H9 (cell line): ENCODE measurements at regions not wholly inside any gene's neighbourhood (a gene's known extent, or its start where the extent isn't known, plus 50 kb on each side); places are given as distances from the start of the nearest gene placed in this dataset.

ENCODE experiments used
- DNase-seq: peaks from one replicate; pipeline ENCODE4 v3.0.0-alpha.2; 2017
- H2AFZ ChIP-seq: one replicate; pipeline ENCODE4 v1.6.1; 2013; ENCODE audit warnings: mild to moderate bottlenecking, low read length, control low read depth, moderate library complexity
- H2AK5ac ChIP-seq: 2 replicates; pipeline ENCODE4 v1.6.1; 2013; ENCODE audit warnings: low read length, control low read depth, mixed read lengths; ENCODE audit not compliant: insufficient read length
- H2BK120ac ChIP-seq: one replicate; pipeline ENCODE4 v1.6.1; 2013; ENCODE audit warnings: low read depth, mild to moderate bottlenecking, low read length, control low read depth, inconsistent platforms; ENCODE audit not compliant: poor library complexity, severe bottlenecking
- H2BK12ac ChIP-seq: 2 replicates; pipeline ENCODE4 v1.6.1; 2013; ENCODE audit warnings: low read length, control low read depth, mixed read lengths, low read depth; ENCODE audit not compliant: insufficient read length
- H2BK15ac ChIP-seq: 2 replicates; pipeline ENCODE4 v1.6.1; 2013; ENCODE audit warnings: low read depth, low read length, control low read depth
- H2BK20ac ChIP-seq: one replicate; pipeline ENCODE4 v1.6.1; 2013; ENCODE audit warnings: low read depth, mild to moderate bottlenecking, low read length, control low read depth, inconsistent platforms; ENCODE audit not compliant: poor library complexity, severe bottlenecking
- H2BK5ac ChIP-seq: 2 replicates; pipeline ENCODE4 v1.6.1; 2013; ENCODE audit warnings: low read length, control low read depth, mixed read lengths; ENCODE audit not compliant: insufficient read length
- H3K14ac ChIP-seq: 2 replicates; pipeline ENCODE4 v1.6.1; 2013; ENCODE audit warnings: low read length, control low read depth; ENCODE audit not compliant: insufficient read depth
- H3K18ac ChIP-seq: 2 replicates; pipeline ENCODE4 v1.6.1; 2013; ENCODE audit warnings: low read depth, mild to moderate bottlenecking, mixed read lengths, low read length, control low read depth; ENCODE audit not compliant: insufficient read length
- H3K23ac ChIP-seq: 2 replicates; pipeline ENCODE4 v1.6.1; 2013; ENCODE audit warnings: low read length, control low read depth, mixed read lengths, low read depth; ENCODE audit not compliant: insufficient read length
- H3K23me2 ChIP-seq: 2 replicates; pipeline ENCODE4 v1.6.1; 2013; ENCODE audit warnings: low read depth, mild to moderate bottlenecking, mixed read lengths, low read length, control low read depth; ENCODE audit not compliant: insufficient read length, poor library complexity, severe bottlenecking
- H3K27ac ChIP-seq: 2 replicates; pipeline ENCODE4 v1.5.1; 2013; ENCODE audit warnings: low read length, control low read depth, mixed read lengths, low read depth; ENCODE audit not compliant: insufficient read length
- H3K27me3 ChIP-seq: 2 replicates; pipeline ENCODE4 v1.6.1; 2013; ENCODE audit warnings: low read length, control low read depth, inconsistent platforms; ENCODE audit not compliant: insufficient read depth
- H3K4ac ChIP-seq: 2 replicates; pipeline ENCODE4 v1.6.1; 2013; ENCODE audit warnings: low read depth, mild to moderate bottlenecking, control low read depth, inconsistent platforms, low read length, moderate library complexity
- H3K4me1 ChIP-seq: 2 replicates; pipeline ENCODE4 v1.6.1; 2013; ENCODE audit warnings: low read length, control low read depth, inconsistent platforms; ENCODE audit not compliant: insufficient read depth
- H3K4me2 ChIP-seq: 2 replicates; pipeline ENCODE4 v1.6.1; 2013; ENCODE audit warnings: low read length, control low read depth, mixed read lengths; ENCODE audit not compliant: insufficient read length, insufficient read depth
- H3K56ac ChIP-seq: 2 replicates; pipeline ENCODE4 v1.6.1; 2013; ENCODE audit warnings: low read depth, mild to moderate bottlenecking, mixed read lengths, low read length, control low read depth; ENCODE audit not compliant: insufficient read length
- H3K79me1 ChIP-seq: 2 replicates; pipeline ENCODE4 v1.6.1; 2013; ENCODE audit warnings: low read depth, mild to moderate bottlenecking, moderate library complexity, low read length, control low read depth, inconsistent platforms; ENCODE audit not compliant: insufficient read depth, poor library complexity, severe bottlenecking
- H3K79me2 ChIP-seq: 2 replicates; pipeline ENCODE4 v1.6.1; 2013; ENCODE audit warnings: low read length, control low read depth, inconsistent platforms; ENCODE audit not compliant: insufficient read depth
- H3K9ac ChIP-seq: 2 replicates; pipeline ENCODE4 v1.6.1; 2013; ENCODE audit warnings: low read length, control low read depth, mixed read lengths; ENCODE audit not compliant: insufficient read length; ENCODE audit errors: extremely low read depth
- H3K9me3 ChIP-seq: one replicate; pipeline ENCODE4 v1.6.1; 2013; ENCODE audit warnings: low read depth, low read length, inconsistent platforms; ENCODE audit not compliant: control insufficient read depth
- H3T11ph ChIP-seq: one replicate; pipeline ENCODE4 v1.6.1; 2013; ENCODE audit warnings: mild to moderate bottlenecking, low read length, control low read depth, inconsistent platforms
- H4K20me1 ChIP-seq: one replicate; pipeline ENCODE4 v1.6.1; 2013; ENCODE audit not compliant: control insufficient read depth, insufficient read length, insufficient read depth
- H4K5ac ChIP-seq: 2 replicates; pipeline ENCODE4 v1.6.1; 2013; ENCODE audit warnings: low read depth, mild to moderate bottlenecking, mixed read lengths, low read length, control low read depth; ENCODE audit not compliant: insufficient read length
- H4K8ac ChIP-seq: replicated peaks from 2 replicates; pipeline ENCODE4 v1.6.1; 2013; ENCODE audit warnings: low read length, control low read depth, mixed read lengths, low read depth; ENCODE audit not compliant: insufficient read length
- H4K91ac ChIP-seq: 2 replicates; pipeline ENCODE4 v1.6.1; 2013; ENCODE audit warnings: low read depth, mild to moderate bottlenecking, moderate library complexity, mixed read lengths, low read length, control low read depth; ENCODE audit not compliant: insufficient read length
- H3K27ac Mint-ChIP-seq, 3 experiments: 2 replicates in 2 of 3; 3 replicates in 1 of 3; pipeline ENCODE4 v1.8.0; 2020 to 2021; ENCODE audit warnings: mixed read lengths in 3 of 3, mild to moderate bottlenecking in 1 of 3, moderate library complexity in 1 of 3
- H3K27me3 Mint-ChIP-seq: 2 replicates; pipeline ENCODE4 v1.8.0; 2021; ENCODE audit warnings: low read depth, mild to moderate bottlenecking, moderate library complexity, mixed read lengths
- H3K36me3 Mint-ChIP-seq, 3 experiments: 2 replicates in 2 of 3; 3 replicates in 1 of 3; pipeline ENCODE4 v1.8.0; 2020 to 2021; ENCODE audit warnings: low read depth in 3 of 3, mixed read lengths in 3 of 3; ENCODE audit not compliant: insufficient read depth in 1 of 3
- H3K4me1 Mint-ChIP-seq, 2 experiments: 2 replicates each; pipeline ENCODE4 v1.8.0; 2020; ENCODE audit warnings: mixed read lengths in 2 of 2
- H3K4me3 Mint-ChIP-seq, 2 experiments: 2 replicates in 1 of 2; 3 replicates in 1 of 2; pipeline ENCODE4 v1.8.0; 2020 to 2021; ENCODE audit warnings: mild to moderate bottlenecking in 2 of 2, mixed read lengths in 2 of 2, moderate library complexity in 1 of 2
- H3K9me3 Mint-ChIP-seq, 2 experiments: 2 replicates in 1 of 2; 3 replicates in 1 of 2; pipeline ENCODE4 v1.8.0; 2020; ENCODE audit warnings: mild to moderate bottlenecking in 2 of 2, mixed read lengths in 2 of 2, moderate library complexity in 1 of 2
- CTCF ChIP-seq: fragments of 200-600 bp; sonication (generic); conservative IDR thresholded peaks from 3 replicates; pipeline ENCODE4 v1.8.0; 2021; ENCODE audit warnings: antibody characterized with exemption, mild to moderate bottlenecking
- WGBS: extraction: QIAGEN DNeasy Blood & Tissue Kit; methylation state at CpG from one replicate; pipeline ENCODE4 v1.1.7; 2013; ENCODE audit warnings: missing lambda C conversion rate, low lambda C conversion rate, mixed read lengths; ENCODE audit not compliant: insufficient read length; ENCODE audit errors: extremely low coverage; 5-methylcytosine and 5-hydroxymethylcytosine counted together

- H3K18ac ChIP-seq: no peak overlapping the region
- no peak for TF ChIP-seq CTCF
- no peak overlapping the region for H3K9ac ChIP-seq
- WGBS: no CpG with 5 or more reads among the region's 7 CpGs
- H2BK15ac ChIP-seq: no peak overlapping the region
- no peaks in the 10 kb centered on the region for H3K4me1 Mint-ChIP-seq
- no peak overlapping the region for H3K27ac Mint-ChIP-seq
- H3K27me3 Mint-ChIP-seq: no peaks in the 10 kb centered on the region
- no peaks in the 10 kb centered on the region for H3K4me1 ChIP-seq
- no peaks in the 10 kb centered on the region for H3K9me3 ChIP-seq
- no peak overlapping the region for H3K27ac ChIP-seq
- no peak overlapping the region for H2BK12ac ChIP-seq
- no peaks in the 10 kb centered on the region for H3K9me3 Mint-ChIP-seq
- no peaks in the 10 kb centered on the region for H3K36me3 Mint-ChIP-seq
- no peak overlapping the region for H4K8ac ChIP-seq
- H3K56ac ChIP-seq: no peak overlapping the region
- no peak overlapping the region for H2AK5ac ChIP-seq
- DNase-seq: no peak
- H3K79me2 ChIP-seq: no peaks in the 10 kb centered on the region
- H3T11ph ChIP-seq: no peak overlapping the region
- no peak overlapping the region for H3K4me2 ChIP-seq
- H4K20me1 ChIP-seq: no peaks in the 10 kb centered on the region
- H3K14ac ChIP-seq: no peak overlapping the region
- no peak overlapping the region for H3K4ac ChIP-seq
- no peak overlapping the region for H3K4me3 Mint-ChIP-seq
- no peak overlapping the region for H2BK20ac ChIP-seq
- no peak overlapping the region for H4K5ac ChIP-seq
- H2BK5ac ChIP-seq: no peak overlapping the region
- H4K91ac ChIP-seq: no peak overlapping the region
- no peak overlapping the region for H3K23ac ChIP-seq
- no peak overlapping the region for H2BK120ac ChIP-seq
- H3K23me2 ChIP-seq: no peaks in the 10 kb centered on the region
- H2AFZ ChIP-seq: no peak overlapping the region
- no peaks in the 10 kb centered on the region for H3K27me3 ChIP-seq
- no peaks in the 10 kb centered on the region for H3K79me1 ChIP-seq
These were observed 1186.3 kb downstream of the EFNB2 start for GRCh38 chr13:105349082-105349723.
